ENCODE measurements at regions not wholly inside any gene's neighbourhood (a gene's known extent, or its start where the extent isn't known, plus 50 kb on each side); places are given as distances from the start of the nearest gene placed in this dataset.
"Not testable (repeated sequence)": the region's sequence is repeated elsewhere in the genome, so short reads cannot be mapped to it uniquely, and the experiment has no call there.

DNA sequence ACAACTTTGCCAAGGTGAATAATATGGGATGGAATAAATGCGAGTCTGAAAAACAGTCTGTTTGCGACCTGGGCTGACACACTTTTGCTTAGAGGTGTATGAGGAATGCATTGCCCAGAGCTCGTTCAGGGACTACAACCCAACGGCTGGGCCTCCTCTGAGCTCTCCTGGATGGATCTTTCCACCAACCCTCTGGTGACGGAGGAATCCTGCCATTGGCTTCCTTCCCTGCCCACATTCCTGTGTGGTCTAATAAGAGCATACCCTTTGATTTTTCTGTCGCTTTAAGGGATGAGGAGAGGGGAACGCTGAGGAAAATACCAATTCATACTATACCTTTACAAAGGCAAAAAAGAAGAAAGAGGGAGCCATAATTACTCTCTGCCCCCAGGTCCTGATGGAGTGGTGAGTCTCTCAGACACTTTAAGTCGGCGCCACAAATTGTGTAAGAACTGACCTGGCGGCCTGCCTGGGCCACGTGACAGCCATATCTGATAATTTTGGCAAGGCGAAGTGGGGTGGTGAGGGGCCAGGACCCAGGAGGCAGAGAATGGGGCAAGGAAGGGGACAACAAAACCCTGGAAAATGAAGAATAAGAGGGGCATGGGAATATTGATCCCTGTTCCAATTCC is 265.2 kb upstream of the MSX2 start:
- Histone ChIP-seq H3K27me3 (peaks cover 0 to 9% of the 10 kb centered on the region in 2 donors), H3K9me3 (no peaks in the 10 kb centered on the region), H3K4me1 (no peaks in the 10 kb centered on the region), H3K27ac (no peak overlapping the region), H3K36me3 (no peaks in the 10 kb centered on the region), H3K4me3 (no peak overlapping the region)
- intact Hi-C loops (cut with DNase I; ENCODE audit: low total_unique reads): no loop called here
- DNase-seq: no peak
- TF ChIP-seq, protein P1, sequence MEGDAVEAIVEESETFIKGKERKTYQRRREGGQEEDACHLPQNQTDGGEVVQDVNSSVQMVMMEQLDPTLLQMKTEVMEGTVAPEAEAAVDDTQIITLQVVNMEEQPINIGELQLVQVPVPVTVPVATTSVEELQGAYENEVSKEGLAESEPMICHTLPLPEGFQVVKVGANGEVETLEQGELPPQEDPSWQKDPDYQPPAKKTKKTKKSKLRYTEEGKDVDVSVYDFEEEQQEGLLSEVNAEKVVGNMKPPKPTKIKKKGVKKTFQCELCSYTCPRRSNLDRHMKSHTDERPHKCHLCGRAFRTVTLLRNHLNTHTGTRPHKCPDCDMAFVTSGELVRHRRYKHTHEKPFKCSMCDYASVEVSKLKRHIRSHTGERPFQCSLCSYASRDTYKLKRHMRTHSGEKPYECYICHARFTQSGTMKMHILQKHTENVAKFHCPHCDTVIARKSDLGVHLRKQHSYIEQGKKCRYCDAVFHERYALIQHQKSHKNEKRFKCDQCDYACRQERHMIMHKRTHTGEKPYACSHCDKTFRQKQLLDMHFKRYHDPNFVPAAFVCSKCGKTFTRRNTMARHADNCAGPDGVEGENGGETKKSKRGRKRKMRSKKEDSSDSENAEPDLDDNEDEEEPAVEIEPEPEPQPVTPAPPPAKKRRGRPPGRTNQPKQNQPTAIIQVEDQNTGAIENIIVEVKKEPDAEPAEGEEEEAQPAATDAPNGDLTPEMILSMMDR (IDR thresholded peaks at IDR 0.05): no peak

- H3K4me1 ChIP-seq: no peaks in the 10 kb centered on the region
- H3K27ac ChIP-seq: no peak overlapping the region
- TF ChIP-seq, protein P1 (IDR thresholded peaks at IDR 0.05): no peak
- no peaks in the 10 kb centered on the region for H3K36me3 ChIP-seq
- intact Hi-C loops (cut with DNase I; ENCODE audit: low total_unique reads): no loop called here
- H3K9me3 ChIP-seq: no peaks in the 10 kb centered on the region
- DNase-seq: no peak
- peaks cover 0 to 9% of the 10 kb centered on the region in 2 donors for H3K27me3 ChIP-seq
- H3K4me3 ChIP-seq: no peak overlapping the region
Observed at GRCh38 chr5:174459832-174460448, 264.4 kb upstream of the MSX2 start.

DNA sequence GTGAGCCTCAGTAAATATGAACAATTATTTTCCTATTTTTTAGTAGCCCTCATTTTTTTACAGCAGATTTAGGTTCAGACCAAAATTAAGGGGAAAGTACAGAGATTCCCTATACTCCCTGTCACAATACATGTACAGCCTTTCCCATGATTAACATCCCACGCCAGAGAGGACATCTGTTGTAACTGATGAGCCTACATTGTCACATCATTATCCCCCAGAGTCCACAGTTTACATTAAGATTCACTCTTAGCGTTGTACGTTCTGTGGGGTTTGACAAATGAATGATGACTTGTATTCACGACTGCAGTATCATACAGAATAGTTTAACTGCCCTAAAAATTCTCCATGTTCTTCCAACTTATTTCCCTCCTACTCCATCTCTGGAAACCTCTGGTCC is 262.3 kb upstream of the MSX2 start:
- TF ChIP-seq, protein P1 (IDR thresholded peaks at IDR 0.05): no peak
- H3K27ac ChIP-seq: no peak overlapping the region

DNA sequence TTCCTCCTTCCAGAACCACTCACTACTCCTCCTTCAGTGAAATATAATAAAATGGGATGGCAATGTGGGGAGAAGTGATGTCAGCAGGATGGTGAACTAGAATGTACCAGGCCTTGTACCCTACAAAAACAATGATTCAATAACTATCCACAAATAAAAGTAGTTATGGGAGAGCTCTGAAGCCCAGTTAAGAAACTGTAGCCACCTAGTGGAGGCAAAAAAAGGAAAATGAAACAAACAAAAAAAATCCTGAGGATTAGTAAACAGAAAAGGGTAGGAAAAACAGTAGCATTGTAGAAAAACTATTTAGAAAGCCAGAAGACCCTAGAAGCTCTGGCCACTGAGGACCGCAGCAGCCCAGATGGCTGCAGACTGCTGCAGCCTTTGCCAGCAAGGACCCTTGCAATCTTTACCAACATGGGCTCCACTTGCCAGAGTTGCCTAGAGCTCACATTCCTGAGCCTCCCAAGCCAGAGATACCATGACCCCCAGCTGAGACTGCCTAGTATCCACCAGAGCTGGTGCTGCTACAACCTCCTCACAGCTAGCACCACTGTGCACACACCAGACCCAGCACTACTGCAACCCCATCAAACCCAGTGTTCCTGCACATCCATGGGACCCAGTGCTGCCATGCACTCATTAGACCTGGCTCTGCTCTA is 259.7 kb upstream of the MSX2 start:
- Histone ChIP-seq H3K27ac (no peak overlapping the region), H3K4me3 (no peak overlapping the region), H3K27me3 (peaks cover 0 to under 1% of the 10 kb centered on the region in 2 donors), H3K4me1 (no peaks in the 10 kb centered on the region), H3K9me3 (no peaks in the 10 kb centered on the region), H3K36me3 (no peaks in the 10 kb centered on the region)
- no peak for DNase-seq
- TF ChIP-seq, protein P1 (IDR thresholded peaks at IDR 0.05): no peak
- intact Hi-C loops (cut with DNase I; ENCODE audit: low total_unique reads): no loop called here

More for the DNA sequence above, 262.3 kb upstream of the MSX2 start:
- Histone ChIP-seq H3K9me3 (no peaks in the 10 kb centered on the region), H3K4me1 (no peaks in the 10 kb centered on the region), H3K27me3 (peaks cover 0 to 6% of the 10 kb centered on the region in 2 donors), H3K36me3 (no peaks in the 10 kb centered on the region), H3K4me3 (no peak overlapping the region)
- intact Hi-C loops (cut with DNase I; ENCODE audit: low total_unique reads): no loop called here
- DNase-seq: no peak

GRCh38 chr5:174471528-174471927 is 252.9 kb upstream of the MSX2 start:
- H3K36me3 ChIP-seq; H3K4me3 ChIP-seq; H3K4me1 ChIP-seq; intact Hi-C loops (cut with DNase I; ENCODE audit: low total_unique reads); H3K27ac ChIP-seq; H3K27me3 ChIP-seq; DNase-seq: not testable (repeated sequence)
- peaks cover 2 to 21% (median 20%) of the 10 kb centered on the region in 3 donors for H3K9me3 ChIP-seq

GRCh38 chr5:174472956-174473355 is 251.4 kb upstream of the MSX2 start:
- intact Hi-C loops (cut with DNase I; ENCODE audit: low total_unique reads): no loop called here
- no peaks in the 10 kb centered on the region for H3K27me3 ChIP-seq
- peaks cover 2 to 21% (median 20%) of the 10 kb centered on the region in 3 donors for H3K9me3 ChIP-seq
- no peaks in the 10 kb centered on the region for H3K36me3 ChIP-seq
- H3K4me1 ChIP-seq: no peaks in the 10 kb centered on the region
- no peak overlapping the region for H3K4me3 ChIP-seq
- DNase-seq: no peak
- TF ChIP-seq, protein P1 (IDR thresholded peaks at IDR 0.05): no peak
- no peak overlapping the region for H3K27ac ChIP-seq

- H3K4me3 ChIP-seq; intact Hi-C loops (cut with DNase I; ENCODE audit: low total_unique reads); H3K4me1 ChIP-seq; H3K27ac ChIP-seq; DNase-seq; H3K27me3 ChIP-seq; H3K36me3 ChIP-seq: not testable (repeated sequence)
- H3K9me3 ChIP-seq: peaks cover 2 to 27% (median 21%) of the 10 kb centered on the region in 3 donors
Observed at GRCh38 chr5:174476001-174476400, 248.4 kb upstream of the MSX2 start.
